HG03565 (cell line): ENCODE measurements at regions not wholly inside any gene's neighbourhood (a gene's known extent, or its start where the extent isn't known, plus 50 kb on each side); places are given as distances from the start of the nearest gene placed in this dataset.
A peak's percentile ranks its signal among the peaks of the same experiment; 100 is the strongest.
"Not testable (repeated sequence)": the region's sequence is repeated elsewhere in the genome, so short reads cannot be mapped to it uniquely, and the experiment has no call there.

Experiments used
- ATAC-seq: cut with Tn5 transposase; IDR thresholded peaks from one replicate; pipeline ENCODE4 v1.9.1; 2021; ENCODE audit warnings: mild to moderate bottlenecking, moderate library complexity; ENCODE audit not compliant: unreplicated experiment

GRCh38 chr12:93234641-93235040, 143.1 kb upstream of the NUDT4 start:
- ATAC-seq = no peak

GRCh38 chr12:93235881-93236280, 141.8 kb upstream of the NUDT4 start:
- ATAC-seq = no peak

DNA sequence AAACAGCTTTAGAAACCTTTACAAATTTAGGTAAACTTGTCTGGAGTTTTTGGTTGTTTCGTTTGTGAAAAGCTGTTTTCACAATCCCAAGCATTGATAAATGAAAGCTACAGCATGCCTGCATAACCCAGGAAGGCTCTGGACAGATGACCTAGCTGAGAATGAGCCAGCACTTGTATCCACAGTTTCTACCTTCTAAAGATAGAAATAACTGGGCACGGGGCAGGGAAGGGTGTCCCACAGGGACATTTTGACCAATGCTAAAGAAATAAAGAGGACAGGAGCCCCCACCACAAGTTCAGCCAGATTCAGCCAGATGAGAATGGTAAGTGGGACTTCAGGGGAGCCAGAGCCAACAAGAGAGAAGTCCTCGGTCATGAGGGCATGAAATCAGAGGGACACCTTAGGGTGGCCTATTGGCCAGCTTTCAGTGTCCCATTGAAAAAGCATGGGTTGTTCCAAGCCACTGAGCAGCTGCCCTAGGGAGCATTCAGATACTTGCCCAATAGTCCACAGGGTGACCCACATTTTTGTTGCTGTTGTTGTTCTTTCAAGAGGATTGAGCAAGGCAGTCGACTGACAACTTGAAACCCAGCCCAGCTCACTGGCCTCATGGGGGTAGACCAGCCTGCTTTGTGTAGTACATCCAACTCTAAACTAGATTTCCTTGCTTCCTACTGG, 140.3 kb upstream of the NUDT4 start:
- no peak for ATAC-seq

DNA sequence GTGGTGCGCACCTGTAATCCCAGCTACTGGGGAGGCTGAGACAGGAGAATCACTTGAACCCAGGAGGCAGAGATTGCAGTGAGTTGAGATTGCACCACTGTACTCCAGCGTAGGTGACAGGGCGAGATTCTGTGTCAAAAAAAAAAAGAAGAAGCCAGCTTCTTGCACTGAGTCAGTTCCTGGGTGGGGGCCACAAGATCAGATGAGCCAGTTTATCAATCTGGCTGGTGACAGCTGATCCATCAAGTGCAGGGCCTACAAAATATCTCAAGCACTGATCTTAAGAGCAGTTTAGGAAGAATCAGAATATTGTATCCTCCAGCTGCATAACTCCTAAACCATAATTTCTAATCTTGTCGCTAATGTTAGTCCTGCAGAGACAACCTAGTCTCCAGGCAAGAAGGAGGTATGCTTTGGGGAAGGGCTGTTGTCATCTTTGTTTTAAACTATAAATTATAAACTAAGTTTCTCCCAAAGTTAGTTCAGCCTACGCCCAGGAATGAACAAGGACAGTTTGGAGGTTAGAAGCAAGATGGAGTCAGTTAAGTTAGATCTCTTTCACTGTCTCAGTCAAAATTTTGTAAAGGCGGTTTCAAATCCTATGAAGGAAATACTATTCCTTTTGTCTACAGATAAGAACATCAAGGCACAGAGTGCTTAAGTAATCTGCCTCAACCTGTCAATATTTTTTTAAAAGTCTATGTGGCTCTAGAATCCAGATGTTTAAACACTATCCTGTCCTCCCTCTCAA, 139.0 kb upstream of the NUDT4 start:
- not testable (repeated sequence) for ATAC-seq

DNA sequence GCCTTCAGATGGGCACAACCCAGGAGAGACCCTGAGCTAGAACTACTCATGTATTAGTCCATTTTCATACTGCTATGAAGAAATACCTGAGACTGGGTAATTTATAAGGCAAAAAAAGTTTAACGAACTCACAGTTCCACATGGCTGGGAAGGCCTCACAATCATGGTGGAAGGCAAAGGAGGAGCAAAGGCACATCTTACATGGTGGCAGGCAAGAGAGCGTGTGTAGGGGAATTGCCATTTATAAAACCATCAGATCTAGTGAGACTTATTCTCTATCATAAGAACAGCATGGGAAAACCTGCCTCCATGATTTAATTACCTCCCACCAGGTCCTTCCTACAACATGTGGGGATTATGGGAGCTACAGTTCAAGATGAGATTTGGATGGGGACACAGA, 137.9 kb upstream of the NUDT4 start:
- ATAC-seq = not testable (repeated sequence)

GRCh38 chr12:93242154-93242972, 135.4 kb upstream of the NUDT4 start:
- ATAC-seq = no peak

DNA sequence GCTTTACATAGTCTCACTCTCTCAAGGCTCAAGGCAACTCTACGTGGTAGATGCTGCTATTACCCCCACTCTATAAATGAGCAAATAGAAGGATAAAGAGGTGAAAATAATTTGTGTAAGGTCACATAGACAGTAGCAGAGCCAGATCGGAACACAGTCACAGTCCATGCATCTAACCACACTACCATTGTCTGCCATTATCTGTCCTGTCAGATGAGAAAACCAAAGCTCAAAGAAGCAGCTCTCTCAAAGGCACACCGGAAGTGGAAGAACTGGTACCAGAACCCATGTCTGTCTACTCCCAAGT, 134.4 kb upstream of the NUDT4 start:
- no peak for ATAC-seq

- ATAC-seq = no peak
Measured at GRCh38 chr12:93243689-93244513, 133.8 kb upstream of the NUDT4 start.

DNA sequence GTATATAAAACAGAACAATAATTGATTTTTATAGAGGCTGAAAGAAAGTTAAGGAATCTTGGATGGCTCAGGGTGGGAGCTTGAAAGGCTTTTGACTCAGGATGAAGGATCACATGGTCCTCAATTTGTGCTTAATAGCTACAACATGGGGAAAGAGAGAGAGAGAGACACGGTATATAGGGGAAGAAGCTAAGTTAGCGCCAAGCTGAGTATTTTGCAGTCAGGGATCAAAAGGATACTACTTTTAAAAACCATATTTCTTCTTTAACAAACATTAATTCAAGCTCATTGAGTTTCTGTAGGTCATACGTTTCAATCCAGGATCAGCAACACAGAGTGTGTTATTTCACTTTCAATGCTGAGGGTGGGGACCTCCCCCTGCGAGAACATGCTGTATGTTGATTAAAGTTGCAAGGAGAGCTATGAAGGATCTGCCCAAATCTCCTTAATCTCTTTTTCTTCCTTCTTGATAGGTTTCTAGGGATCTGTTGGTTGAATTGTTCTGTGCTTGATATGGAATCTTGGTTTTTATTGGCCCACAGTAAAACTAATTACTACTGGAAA, 133.1 kb upstream of the NUDT4 start:
- ATAC-seq = peak; percentile 23

GRCh38 chr12:93245543-93245942, 132.2 kb upstream of the NUDT4 start:
- peak; percentile 68 for ATAC-seq

GRCh38 chr12:93247313-93247991, 130.3 kb upstream of the NUDT4 start:
- no peak for ATAC-seq

DNA sequence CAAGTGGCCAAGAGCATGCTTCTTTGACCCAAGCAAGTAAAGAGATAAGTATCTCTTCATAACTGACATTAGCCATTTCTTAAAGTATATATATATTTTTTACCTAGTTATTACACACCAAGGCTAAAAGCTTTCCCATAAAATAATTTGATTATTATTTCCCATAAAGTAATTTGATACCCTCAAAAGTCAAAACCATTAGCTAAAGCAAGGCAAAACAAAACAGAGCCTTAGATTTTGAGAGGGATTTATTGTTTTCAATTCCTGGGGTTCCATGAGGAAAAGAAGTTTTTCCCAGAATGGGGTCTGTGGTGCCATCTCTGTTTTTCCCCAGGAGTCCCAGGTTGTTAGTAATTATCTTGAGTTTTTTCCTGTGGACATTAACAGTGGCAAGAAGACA, 125.5 kb upstream of the NUDT4 start:
- ATAC-seq = no peak

DNA sequence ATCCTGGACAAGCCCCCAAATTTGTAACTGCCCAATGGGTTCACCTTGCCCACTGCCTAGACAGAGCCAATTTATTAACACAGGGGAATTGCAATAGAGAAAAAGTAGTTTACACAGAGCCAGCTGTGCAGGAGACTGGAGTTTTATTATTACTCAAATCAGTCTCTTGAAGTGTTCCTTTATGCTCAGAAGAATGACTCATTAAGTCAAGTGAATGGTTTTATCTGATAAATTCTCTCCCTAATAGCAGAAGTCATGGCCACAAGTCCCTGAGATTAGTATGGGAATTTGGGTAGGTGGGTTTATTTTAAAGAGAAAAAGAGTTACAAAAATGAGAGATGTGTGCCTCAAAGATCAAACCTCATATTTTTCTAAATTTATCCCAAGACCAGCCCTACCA, 122.8 kb upstream of the NUDT4 start:
- ATAC-seq = no peak

DNA sequence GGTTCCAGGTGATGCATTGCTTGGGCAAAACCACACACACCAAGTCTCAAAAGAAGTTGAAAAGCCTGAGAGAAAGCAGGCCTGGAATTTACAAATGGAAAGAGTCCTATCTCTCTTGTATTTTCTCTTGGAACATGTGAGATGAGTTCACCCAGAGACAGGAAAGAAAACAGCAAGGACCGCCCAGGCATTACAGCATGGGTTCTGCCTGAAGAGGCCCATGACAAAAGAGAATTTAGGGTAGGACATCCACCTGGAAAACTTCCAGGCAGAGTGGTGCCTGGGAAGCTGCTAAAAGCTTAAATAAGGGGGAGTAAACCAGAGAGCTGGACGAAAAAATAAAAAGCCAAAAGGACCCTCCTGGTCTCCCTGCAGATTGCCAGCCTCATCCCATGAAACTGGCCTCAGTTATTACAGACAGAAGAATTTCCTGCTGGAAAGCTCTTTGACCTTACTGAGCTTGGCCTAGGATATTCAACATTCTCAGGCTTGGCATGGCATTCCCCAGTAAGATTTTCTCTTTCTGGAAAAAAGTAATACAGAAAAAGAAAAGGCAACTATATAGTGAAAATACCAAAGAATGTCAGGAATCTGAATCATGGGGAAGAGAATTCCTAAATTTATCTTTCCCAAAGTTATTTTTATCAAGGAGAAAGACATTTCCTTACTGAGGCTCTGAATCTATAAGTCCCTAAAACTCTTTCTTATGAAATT, 121.3 kb upstream of the NUDT4 start:
- no peak for ATAC-seq

DNA sequence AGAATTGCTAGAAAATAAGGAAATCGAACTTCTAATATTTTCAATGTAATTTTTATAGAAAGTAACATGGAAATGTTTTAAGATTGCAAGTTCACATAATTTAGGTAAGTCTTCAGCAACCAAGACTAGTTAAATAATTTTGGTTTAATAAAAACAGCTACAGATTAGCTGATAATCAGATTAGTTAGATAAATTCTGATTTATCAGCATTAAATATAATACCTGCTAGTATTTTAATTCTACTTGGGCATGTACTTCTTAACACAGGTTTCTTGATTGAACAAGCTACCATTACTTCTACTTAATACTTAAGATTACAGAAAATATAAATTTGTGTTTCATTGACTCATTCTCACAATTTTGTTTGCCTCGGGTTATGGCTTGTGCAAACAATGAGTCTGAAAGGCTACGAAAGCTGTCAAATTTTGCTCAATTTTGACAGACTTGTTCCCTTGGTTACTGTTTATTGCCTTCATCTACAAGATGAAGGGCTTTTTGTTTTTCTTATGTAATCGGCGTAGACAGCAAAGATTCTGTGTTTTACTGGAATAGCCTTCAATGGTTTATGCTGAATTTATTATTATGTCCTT, 116.1 kb upstream of the NUDT4 start:
- no peak for ATAC-seq

- ATAC-seq = no peak
Measured at GRCh38 chr12:93272997-93273396, 104.7 kb upstream of the NUDT4 start.

DNA sequence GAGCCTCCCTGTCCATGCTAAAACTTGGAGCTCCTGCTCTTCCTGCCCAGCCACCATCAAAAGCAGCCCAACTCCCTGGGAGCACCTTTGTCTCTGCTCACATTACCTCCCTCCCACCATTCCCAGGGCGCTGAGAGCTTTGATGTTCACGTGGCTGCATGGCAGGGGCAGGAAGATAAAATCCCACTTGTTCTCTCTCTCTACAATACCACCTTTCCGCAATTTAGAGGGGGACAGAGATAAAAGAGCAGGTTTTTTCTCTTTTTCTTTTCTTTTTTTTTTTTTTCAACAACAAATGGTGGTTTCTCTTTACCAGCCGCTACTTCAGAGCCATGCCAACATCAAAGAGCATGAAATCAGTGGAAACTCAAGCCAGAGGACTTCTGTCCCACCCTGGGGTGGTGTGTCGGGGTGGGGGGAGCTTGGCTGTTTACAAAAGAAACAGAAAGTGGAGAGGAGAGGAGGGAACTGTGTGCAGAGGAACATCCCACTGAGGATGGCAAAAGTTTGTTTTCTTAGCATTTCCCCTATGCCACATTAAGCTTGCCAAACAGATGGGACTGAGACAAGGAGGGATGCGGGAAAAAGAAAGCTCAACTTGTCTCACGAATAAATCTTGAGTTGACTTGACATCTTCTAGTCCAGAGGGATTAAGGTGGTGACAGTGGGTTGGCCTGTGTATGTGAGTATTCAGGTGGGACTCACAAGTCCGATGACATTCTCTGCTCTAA, 103.7 kb upstream of the NUDT4 start:
- ATAC-seq = no peak

DNA sequence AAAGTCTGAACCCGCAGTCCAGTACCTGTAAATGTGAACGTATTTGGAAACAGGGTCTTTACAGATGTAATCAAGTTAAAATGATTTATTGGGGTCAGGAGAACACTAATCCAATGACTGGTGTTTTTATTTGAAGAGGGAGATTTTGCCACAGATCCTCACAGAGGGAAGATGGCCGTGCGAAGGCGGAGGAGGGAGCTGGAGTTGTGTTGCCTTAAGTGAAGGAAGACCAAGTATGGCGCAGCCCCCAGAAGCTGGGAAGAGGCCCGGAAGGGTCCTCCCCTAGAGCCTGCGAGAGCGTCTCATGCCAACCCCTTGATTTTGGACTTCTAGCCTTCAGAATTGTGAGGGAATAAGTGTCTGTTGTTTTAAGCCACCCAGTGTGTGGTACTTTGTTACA, 102.8 kb upstream of the NUDT4 start:
- no peak for ATAC-seq

DNA sequence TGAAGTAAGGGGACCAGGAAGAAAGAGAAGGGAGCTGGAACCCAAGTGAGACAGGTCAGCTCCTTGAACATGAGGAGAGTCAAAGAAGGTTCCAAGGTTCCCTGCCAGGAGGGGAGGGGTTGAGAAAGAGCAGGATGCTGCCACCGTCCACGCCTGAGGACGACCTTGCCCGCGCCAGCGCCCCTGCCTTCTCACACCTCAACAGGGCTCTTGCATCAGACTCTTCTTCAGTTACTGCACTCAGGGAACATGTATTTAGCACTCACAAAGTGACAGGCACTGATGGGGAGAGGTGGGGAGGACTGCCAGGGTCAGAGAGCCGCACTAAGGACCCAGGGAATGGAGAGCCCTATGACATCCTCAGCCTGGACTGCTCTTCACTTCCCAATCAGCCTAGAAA, 102.1 kb upstream of the NUDT4 start:
- ATAC-seq = no peak
